Fibroblast of pulmonary artery (primary cell): ENCODE measurements at regions not wholly inside any gene's neighbourhood (a gene's known extent, or its start where the extent isn't known, plus 50 kb on each side); places are given as distances from the start of the nearest gene placed in this dataset.
"Not testable (repeated sequence)": the region's sequence is repeated elsewhere in the genome, so short reads cannot be mapped to it uniquely, and the experiment has no call there.

ENCODE experiments used
- DNase-seq: peaks from one replicate; pipeline ENCODE4 v3.0.0-alpha.2; 2010; ENCODE audit warnings: low read depth
- H3K4me3 ChIP-seq: replicated peaks from 2 replicates; pipeline ENCODE4 v1.5.1; 2011; ENCODE audit warnings: low read depth, mild to moderate bottlenecking, control low read depth, low read length, moderate library complexity
- TF ChIP-seq, protein P1 (sequence below): IDR thresholded peaks from 2 replicates; pipeline ENCODE4 v1.5.1; 2011; ENCODE audit warnings: mild to moderate bottlenecking, control low read depth, low read length, inconsistent platforms; ENCODE audit errors: missing control alignments

DNA sequence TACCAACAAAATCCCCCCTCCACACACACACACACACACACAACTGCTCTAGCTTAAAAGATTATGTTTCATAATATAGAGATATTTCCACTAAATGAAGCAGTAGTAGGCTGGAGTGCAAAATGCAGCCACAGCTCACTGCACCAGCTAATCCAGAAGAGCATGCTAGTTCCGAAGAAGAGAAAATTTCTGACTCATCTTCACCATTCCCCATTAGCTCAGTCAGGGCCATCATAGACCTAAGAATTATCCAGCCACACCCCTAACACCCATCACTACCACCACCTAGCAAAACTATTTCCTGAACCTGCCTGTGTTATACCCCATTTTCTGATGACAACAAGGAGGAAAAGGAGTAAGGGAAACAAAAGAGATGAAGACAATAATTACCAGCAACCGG is 67.1 kb upstream of the UBE2E2 start:
- TF ChIP-seq, protein P1, sequence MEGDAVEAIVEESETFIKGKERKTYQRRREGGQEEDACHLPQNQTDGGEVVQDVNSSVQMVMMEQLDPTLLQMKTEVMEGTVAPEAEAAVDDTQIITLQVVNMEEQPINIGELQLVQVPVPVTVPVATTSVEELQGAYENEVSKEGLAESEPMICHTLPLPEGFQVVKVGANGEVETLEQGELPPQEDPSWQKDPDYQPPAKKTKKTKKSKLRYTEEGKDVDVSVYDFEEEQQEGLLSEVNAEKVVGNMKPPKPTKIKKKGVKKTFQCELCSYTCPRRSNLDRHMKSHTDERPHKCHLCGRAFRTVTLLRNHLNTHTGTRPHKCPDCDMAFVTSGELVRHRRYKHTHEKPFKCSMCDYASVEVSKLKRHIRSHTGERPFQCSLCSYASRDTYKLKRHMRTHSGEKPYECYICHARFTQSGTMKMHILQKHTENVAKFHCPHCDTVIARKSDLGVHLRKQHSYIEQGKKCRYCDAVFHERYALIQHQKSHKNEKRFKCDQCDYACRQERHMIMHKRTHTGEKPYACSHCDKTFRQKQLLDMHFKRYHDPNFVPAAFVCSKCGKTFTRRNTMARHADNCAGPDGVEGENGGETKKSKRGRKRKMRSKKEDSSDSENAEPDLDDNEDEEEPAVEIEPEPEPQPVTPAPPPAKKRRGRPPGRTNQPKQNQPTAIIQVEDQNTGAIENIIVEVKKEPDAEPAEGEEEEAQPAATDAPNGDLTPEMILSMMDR = no peak
- DNase-seq = no peak
- H3K4me3 ChIP-seq = no peak overlapping the region

DNA sequence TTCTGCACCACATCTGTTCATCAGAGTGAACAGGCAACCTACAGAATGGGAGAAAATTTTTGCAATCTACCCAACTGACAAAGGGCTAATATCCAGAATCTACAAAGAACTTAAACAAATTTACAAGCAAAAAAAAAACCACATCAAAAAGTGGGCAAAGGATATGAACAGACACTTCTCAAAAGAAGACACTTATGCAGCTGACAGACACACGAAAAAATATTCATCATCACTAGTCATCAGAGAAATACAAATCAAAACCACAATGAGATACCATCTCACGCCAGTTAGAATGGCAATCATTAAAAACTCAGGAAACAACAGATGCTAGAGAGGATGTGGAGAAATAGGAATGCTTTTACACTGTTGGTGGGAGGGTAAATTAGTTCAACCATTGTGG is 59.1 kb upstream of the UBE2E2 start:
- not testable (repeated sequence) for DNase-seq, H3K4me3 ChIP-seq

DNA sequence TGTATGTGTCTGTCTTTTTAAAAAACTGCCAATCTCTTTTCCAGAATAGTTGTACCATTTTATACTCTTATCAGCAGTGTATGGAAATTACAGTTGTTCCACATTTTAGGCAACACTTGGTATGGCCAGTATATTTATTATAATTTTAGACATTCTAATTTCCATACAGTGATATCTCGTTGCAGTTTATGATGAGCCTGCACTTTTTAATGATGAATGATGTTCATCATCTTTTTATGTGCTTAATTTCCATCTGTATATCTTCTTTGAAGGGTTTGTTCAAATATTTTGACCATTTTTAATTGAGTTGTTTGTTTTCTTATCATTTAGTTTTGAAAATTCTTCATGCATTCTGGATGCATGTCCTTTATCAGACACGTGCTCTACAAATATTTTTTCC is 57.0 kb upstream of the UBE2E2 start:
- TF ChIP-seq, protein P1 = no peak
- DNase-seq = no peak
- H3K4me3 ChIP-seq = no peak overlapping the region

DNA sequence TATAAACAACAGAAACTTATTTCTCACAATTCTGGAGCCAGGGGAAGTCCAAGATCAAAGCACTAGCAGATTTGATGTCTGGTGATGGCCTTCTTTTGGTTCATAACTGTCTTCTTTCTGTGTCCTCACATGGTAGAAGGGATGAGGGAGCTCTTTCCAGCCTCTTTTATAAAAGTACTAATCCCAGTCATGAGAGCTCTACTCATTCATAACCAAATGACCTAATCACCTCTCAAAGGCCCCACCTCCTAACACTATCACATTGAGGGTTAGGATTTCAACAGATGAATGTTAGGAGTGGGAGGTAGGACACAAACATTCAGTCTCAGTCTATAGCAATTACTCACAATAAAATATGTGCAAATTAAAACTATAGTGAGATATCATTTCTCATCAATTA is 50.1 kb upstream of the UBE2E2 start:
- H3K4me3 ChIP-seq = no peak overlapping the region
- TF ChIP-seq, protein P1 = no peak
- DNase-seq = no peak
